ENCODE measurements at regions not wholly inside any gene's neighbourhood (a gene's known extent, or its start where the extent isn't known, plus 50 kb on each side); places are given as distances from the start of the nearest gene placed in this dataset.

DNA sequence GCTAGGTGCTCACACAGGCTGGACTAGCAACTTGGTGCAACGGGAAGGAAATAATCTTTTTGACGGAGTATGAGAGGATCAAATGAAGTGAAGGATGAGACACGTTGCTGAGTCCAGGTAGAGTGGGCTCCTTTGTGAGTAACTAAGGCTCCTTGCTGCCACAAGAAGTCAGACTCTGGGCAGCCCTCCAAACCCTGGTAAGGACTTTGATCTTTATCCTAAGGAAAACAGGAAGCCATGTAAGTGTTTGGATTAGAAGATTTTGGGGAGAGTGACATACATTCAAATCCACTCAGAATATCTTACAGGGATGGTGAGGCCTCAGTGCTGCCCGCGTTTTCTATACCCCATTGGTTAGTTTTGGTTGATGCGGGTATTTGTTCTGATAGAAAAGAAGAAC is 155.9 kb upstream of the RAG2 start:
- TF ChIP-seq, protein P1, sequence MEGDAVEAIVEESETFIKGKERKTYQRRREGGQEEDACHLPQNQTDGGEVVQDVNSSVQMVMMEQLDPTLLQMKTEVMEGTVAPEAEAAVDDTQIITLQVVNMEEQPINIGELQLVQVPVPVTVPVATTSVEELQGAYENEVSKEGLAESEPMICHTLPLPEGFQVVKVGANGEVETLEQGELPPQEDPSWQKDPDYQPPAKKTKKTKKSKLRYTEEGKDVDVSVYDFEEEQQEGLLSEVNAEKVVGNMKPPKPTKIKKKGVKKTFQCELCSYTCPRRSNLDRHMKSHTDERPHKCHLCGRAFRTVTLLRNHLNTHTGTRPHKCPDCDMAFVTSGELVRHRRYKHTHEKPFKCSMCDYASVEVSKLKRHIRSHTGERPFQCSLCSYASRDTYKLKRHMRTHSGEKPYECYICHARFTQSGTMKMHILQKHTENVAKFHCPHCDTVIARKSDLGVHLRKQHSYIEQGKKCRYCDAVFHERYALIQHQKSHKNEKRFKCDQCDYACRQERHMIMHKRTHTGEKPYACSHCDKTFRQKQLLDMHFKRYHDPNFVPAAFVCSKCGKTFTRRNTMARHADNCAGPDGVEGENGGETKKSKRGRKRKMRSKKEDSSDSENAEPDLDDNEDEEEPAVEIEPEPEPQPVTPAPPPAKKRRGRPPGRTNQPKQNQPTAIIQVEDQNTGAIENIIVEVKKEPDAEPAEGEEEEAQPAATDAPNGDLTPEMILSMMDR (IDR thresholded peaks at IDR 0.05): no peak
- TF ChIP-seq POLR2A (IDR thresholded peaks at IDR 0.05): no peak

Measured in ovary (tissue), 3 donors.